ENCODE measurements at regions not wholly inside any gene's neighbourhood (a gene's known extent, or its start where the extent isn't known, plus 50 kb on each side); places are given as distances from the start of the nearest gene placed in this dataset.

GRCh38 chr17:77692571-77693161, 265.8 kb upstream of the TNRC6C start:
- 0 out of 2 replicates have a peak overlapping the region, but pooled peaks have one; percentile 29 for H2BK15ac ChIP-seq (ENCODE audit: low read length)
- H3K14ac ChIP-seq (ENCODE audit: insufficient read length), result no peak overlapping the region
- H4K91ac ChIP-seq (replicated peaks; ENCODE audit: insufficient read length, low read length), result no peak overlapping the region
- H3K9me3 ChIP-seq (ENCODE audit: insufficient read depth in 2 of 2, low read depth in 1 of 2, low read length in 1 of 2), result no peaks in the 10 kb centered on the region
- H3K23me2 ChIP-seq (ENCODE audit: low read depth, low read length), result no peaks in the 10 kb centered on the region; the same call in 1 of the 2 replicates
- CTCF ChIA-PET (ENCODE audit: partially characterized antibody), result no interaction called here
- H3K36me3 ChIP-seq (ENCODE audit: control insufficient read depth in 2 of 4, insufficient read depth in 4 of 4, low read length in 3 of 4), result no peaks in the 10 kb centered on the region
- no peak overlapping the region for H3K4ac ChIP-seq (replicated peaks; ENCODE audit: insufficient read length, low read depth, low read length)
- no peaks in the 10 kb centered on the region for H3K79me1 ChIP-seq (ENCODE audit: low read depth, low read length)
- H3K23ac ChIP-seq (ENCODE audit: insufficient read length), result no peak overlapping the region
- H3K4me2 ChIP-seq (ENCODE audit: insufficient read depth in 1 of 2, low read depth in 2 of 2, low read length in 2 of 2), result no peak overlapping the region
- peaks cover 0 to 17% (median 12%) of the 10 kb centered on the region in 4 experiments; a peak in 6 of 7 replicates for H3K4me1 ChIP-seq (replicated peaks in 1 of 4; ENCODE audit: control insufficient read depth in 3 of 4, insufficient read depth in 4 of 4, low read length in 3 of 4)
- peaks cover 0 to 22% (median 17%) of the 10 kb centered on the region in 4 experiments; a peak in 5 of 7 replicates for H3K27me3 ChIP-seq (replicated peaks in 1 of 4; ENCODE audit: control insufficient read depth in 3 of 4, extremely low read depth in 1 of 4, insufficient read depth in 3 of 4, low read length in 3 of 4)
- no peak overlapping the region for H2BK20ac ChIP-seq (ENCODE audit: low read length)
- H2BK120ac ChIP-seq (replicated peaks; ENCODE audit: low read depth, low read length), result no peak overlapping the region
- H2BK12ac ChIP-seq (ENCODE audit: low read depth, low read length), result 0 out of 2 replicates have a peak overlapping the region, but pooled peaks have one; percentile 17
- FAIRE-seq (no peak), DNase-seq (ENCODE audit: low read depth in 1 of 2, low spot score in 2 of 2) (no peak)
- 93% methylated on average over 11 of the region's 12 CpGs; no CpG with 5 or more reads in 1 of the 2 experiments for WGBS, 2 experiments (ENCODE audit: extremely low coverage in 1 of 2, insufficient coverage in 1 of 2, insufficient read length in 1 of 2, insufficient replicate concordance in 2 of 2, low coverage in 1 of 2, low lambda C conversion rate in 2 of 2, missing lambda C conversion rate in 1 of 2)
- H3K4me3 ChIP-seq (ENCODE audit: extremely low read depth in 1 of 4, insufficient read depth in 2 of 4, low read depth in 3 of 4, low read length in 4 of 4), result no peak overlapping the region
- H3K27ac ChIP-seq (ENCODE audit: low read depth, low read length), result no peak overlapping the region
- H3K79me2 ChIP-seq (ENCODE audit: control insufficient read depth in 1 of 2, insufficient read depth in 2 of 2, low read length in 2 of 2), result no peaks in the 10 kb centered on the region
- H3K56ac ChIP-seq (replicated peaks; ENCODE audit: insufficient read length, low read depth, low read length), result no peak overlapping the region
- H4K20me1 ChIP-seq (replicated peaks in 1 of 2; ENCODE audit: control insufficient read depth in 1 of 2, insufficient read depth in 2 of 2, low read length in 2 of 2), result no peaks in the 10 kb centered on the region
- no peak overlapping the region for H2BK5ac ChIP-seq (ENCODE audit: low read depth, low read length)
- H4K5ac ChIP-seq (ENCODE audit: insufficient read length, low read depth, low read length), result no peak overlapping the region
- peak overlapping the region; percentile 53; the same call in 1 of the 2 replicates for H2AK5ac ChIP-seq (ENCODE audit: low read depth, low read length)
- H2AFZ ChIP-seq (ENCODE audit: low read length), result no peak overlapping the region
- no peak overlapping the region; a peak in 1 of 7 replicates for H3K9ac ChIP-seq (replicated peaks in 1 of 4; ENCODE audit: extremely low read depth in 1 of 4, low read depth in 3 of 4, low read length in 3 of 4)
- H3K18ac ChIP-seq (ENCODE audit: extremely low read depth, low read length), result no peak overlapping the region
- H4K8ac ChIP-seq (ENCODE audit: extremely low read depth, insufficient read depth, low read length), result no peak overlapping the region
- POLR2A ChIA-PET (ENCODE audit: partially characterized antibody), result interaction anchor here (1.2 kb wide), 1 partner anchor 269 kb away, joined by 3 read pairs; no protein-coding TSS in a partner anchor
- no peak for TF ChIP-seq CEBPB (IDR thresholded peaks at IDR 0.05; ENCODE audit: low read depth, low read length)
- TF ChIP-seq ATF2 (IDR thresholded peaks at IDR 0.05; ENCODE audit: low read length), result no peak
- TF ChIP-seq BCL11A (IDR thresholded peaks at IDR 0.05; ENCODE audit: low read depth in 2 of 2, low read length in 2 of 2), result no peak
- no peak for TF ChIP-seq EZH2 (IDR thresholded peaks at IDR 0.05; ENCODE audit: low read depth, low read length, severe bottlenecking)
- no peak for TF ChIP-seq E2F6 (IDR thresholded peaks at IDR 0.05)
- TF ChIP-seq SP2 (IDR thresholded peaks at IDR 0.05; ENCODE audit: low read length), result no peak
- no peak for TF ChIP-seq ZNF274 (IDR thresholded peaks at IDR 0.05; ENCODE audit: borderline replicate concordance, extremely low read depth, low read length)
- TF ChIP-seq SAP30 (IDR thresholded peaks at IDR 0.05; ENCODE audit: insufficient read depth, insufficient replicate concordance, low read length), result no peak
- no peak for TF ChIP-seq CHD2 (IDR thresholded peaks at IDR 0.05; ENCODE audit: low read length)
- no peak for TF ChIP-seq BACH1 (IDR thresholded peaks at IDR 0.05; ENCODE audit: low read length)
- TF ChIP-seq GTF2F1 (IDR thresholded peaks at IDR 0.05; ENCODE audit: borderline replicate concordance, low read depth, low read length), result no peak
